ENCODE measurements at regions not wholly inside any gene's neighbourhood (a gene's known extent, or its start where the extent isn't known, plus 50 kb on each side); places are given as distances from the start of the nearest gene placed in this dataset.

GRCh38 chr13:90205911-90206310 lies 1141.6 kb upstream of the MIR17HG start:
- no peak for TF ChIP-seq CTCF (conservative IDR thresholded peaks at IDR 0.05)
- TF ChIP-seq EZH2 (IDR thresholded peaks at IDR 0.05; ENCODE audit: low read depth), result no peak
